CD14-positive monocyte (primary cell): ENCODE measurements at regions not wholly inside any gene's neighbourhood (a gene's known extent, or its start where the extent isn't known, plus 50 kb on each side); places are given as distances from the start of the nearest gene placed in this dataset.

Experiments used
- DNase-seq, 3 donors: peaks; one replicate each; pipeline ENCODE4 v3.0.0-alpha.2; 2011 to 2022
- H2AFZ ChIP-seq: 2 replicates; pipeline ENCODE4 v1.6.0; 2012; ENCODE audit warnings: mild to moderate bottlenecking, low read depth, low read length, inconsistent platforms; ENCODE audit not compliant: insufficient read depth, poor library complexity, severe bottlenecking
- H3K27ac ChIP-seq, 2 donors: 1 replicate in 1 of 2; 2 replicates in 1 of 2; pipeline ENCODE4 v1.5.1; 2012 to 2013; ENCODE audit warnings: low read length in 2 of 2, control low read depth in 1 of 2, inconsistent platforms in 1 of 2, low read depth in 1 of 2, mild to moderate bottlenecking in 1 of 2
- H3K27me3 ChIP-seq, 2 donors: one replicate each; pipeline versions ENCODE4 v1.6.0 to v1.6.1; 2011 to 2013; ENCODE audit warnings: low read length in 2 of 2; ENCODE audit not compliant: control insufficient read depth in 2 of 2, insufficient read depth in 2 of 2
- H3K36me3 ChIP-seq, 2 donors: replicated peaks in 1 of 2; 1 replicate in 1 of 2; 2 replicates in 1 of 2; pipeline versions ENCODE4 v1.5.1 to v1.6.1; 2012 to 2013; ENCODE audit warnings: low read length in 2 of 2, control low read depth in 1 of 2, inconsistent platforms in 1 of 2, mild to moderate bottlenecking in 1 of 2; ENCODE audit not compliant: insufficient read depth in 2 of 2, control insufficient read depth in 1 of 2
- H3K4me1 ChIP-seq, 2 donors: 1 replicate in 1 of 2; 2 replicates in 1 of 2; pipeline versions ENCODE4 v1.5.1 to v1.6.1; 2012 to 2013; ENCODE audit warnings: low read length in 2 of 2, control low read depth in 1 of 2, inconsistent platforms in 1 of 2, mild to moderate bottlenecking in 1 of 2, moderate library complexity in 1 of 2; ENCODE audit not compliant: insufficient read depth in 2 of 2, control insufficient read depth in 1 of 2
- H3K4me2 ChIP-seq: replicated peaks from 2 replicates; pipeline ENCODE3; 2012; ENCODE audit warnings: low read length, moderate library complexity, mild to moderate bottlenecking; ENCODE audit not compliant: poor library complexity, severe bottlenecking; ENCODE audit errors: extremely low read depth
- H3K4me3 ChIP-seq, 3 experiments: fragments of 200-600 bp in 1 of 3; sonication (generic) in 1 of 3; replicated peaks in 1 of 3; 1 replicate in 2 of 3; 2 replicates in 1 of 3; pipeline ENCODE4 v1.5.1; 2011 to 2013; ENCODE audit warnings: low read length in 3 of 3, mild to moderate bottlenecking in 3 of 3, control low read depth in 2 of 3, low read depth in 2 of 3, inconsistent platforms in 1 of 3, moderate library complexity in 1 of 3
- H3K79me2 ChIP-seq: 2 replicates; pipeline ENCODE4 v1.6.0; 2012; ENCODE audit warnings: mild to moderate bottlenecking, control low read depth, inconsistent platforms, low read length, moderate library complexity; ENCODE audit not compliant: insufficient read depth
- H3K9ac ChIP-seq: 2 replicates; pipeline ENCODE4 v1.6.0; 2017; ENCODE audit warnings: low read length, mild to moderate bottlenecking; ENCODE audit not compliant: insufficient read depth, poor library complexity, severe bottlenecking
- H3K9me3 ChIP-seq, 2 donors: replicated peaks in 1 of 2; 1 replicate in 1 of 2; 2 replicates in 1 of 2; pipeline versions ENCODE4 v1.5.1 to v1.6.1; 2012 to 2013; ENCODE audit warnings: low read length in 2 of 2, control low read depth in 1 of 2; ENCODE audit not compliant: control insufficient read depth in 1 of 2, insufficient read depth in 1 of 2
- H4K20me1 ChIP-seq: 2 replicates; pipeline ENCODE4 v1.6.0; 2012; ENCODE audit warnings: mild to moderate bottlenecking, low read length, control low read depth, moderate library complexity; ENCODE audit not compliant: insufficient read depth
- H3K27ac Mint-ChIP-seq, 7 donors: one replicate each; pipeline ENCODE4 v1.8.0; 2020; ENCODE audit warnings: mild to moderate bottlenecking in 7 of 7, mixed read lengths in 7 of 7, moderate library complexity in 6 of 7, inconsistent platforms in 2 of 7
- H3K27me3 Mint-ChIP-seq, 3 donors: one replicate each; pipeline ENCODE4 v1.8.0; 2021 to 2022; ENCODE audit warnings: low read depth in 3 of 3, mild to moderate bottlenecking in 3 of 3, mixed read lengths in 3 of 3, moderate library complexity in 3 of 3, inconsistent platforms in 1 of 3
- H3K36me3 Mint-ChIP-seq, 2 donors: one replicate each; pipeline ENCODE4 v1.8.0; 2020; ENCODE audit warnings: mixed read lengths in 2 of 2, inconsistent platforms in 1 of 2, mild to moderate bottlenecking in 1 of 2
- H3K4me1 Mint-ChIP-seq: one replicate; pipeline ENCODE4 v1.8.0; 2020; ENCODE audit warnings: mild to moderate bottlenecking, mixed read lengths
- H3K4me3 Mint-ChIP-seq, 2 donors: one replicate each; pipeline ENCODE4 v1.8.0; 2020; ENCODE audit warnings: mild to moderate bottlenecking in 2 of 2, mixed read lengths in 2 of 2, moderate library complexity in 1 of 2
- H3K9me3 Mint-ChIP-seq, 7 donors: one replicate each; pipeline ENCODE4 v1.8.0; 2020 to 2022; ENCODE audit warnings: mixed read lengths in 7 of 7, mild to moderate bottlenecking in 6 of 7, moderate library complexity in 6 of 7, inconsistent platforms in 2 of 7
- CTCF ChIP-seq: fragments of 200-600 bp; IDR thresholded peaks from one replicate; pipeline ENCODE4 v1.8.0; 2022; ENCODE audit warnings: antibody characterized with exemption, mild to moderate bottlenecking
- WGBS: methylation state at CpG from one replicate; pipeline ENCODE4 v1.1.5; 2013; ENCODE audit warnings: missing lambda C conversion rate; ENCODE audit not compliant: insufficient coverage; 5-methylcytosine and 5-hydroxymethylcytosine counted together
- intact Hi-C, 2 donors: fragments of 100-400 bp; cut with micrococcal nuclease; formaldehyde crosslinking; loops; one replicate each; pipeline versions ENCODE4 v1.15.0 to v1.15.1; 2023

GRCh38 chr9:10873999-10874398 lies 261.2 kb upstream of the PTPRD start:
- H3K36me3 ChIP-seq: no peaks in the 10 kb centered on the region
- H3K4me1 ChIP-seq: no peaks in the 10 kb centered on the region
- H4K20me1 ChIP-seq: no peaks in the 10 kb centered on the region
- H3K27ac Mint-ChIP-seq: no peak overlapping the region
- H3K9me3 Mint-ChIP-seq: peaks cover 0 to 11% (median 3%) of the 10 kb centered on the region in 7 donors
- no peaks in the 10 kb centered on the region for H3K27me3 ChIP-seq
- H3K4me3 ChIP-seq: no peak overlapping the region
- no peak overlapping the region for H3K9ac ChIP-seq
- no peaks in the 10 kb centered on the region for H3K79me2 ChIP-seq
- no CpG with 5 or more reads among the region's 1 CpG for WGBS
- H2AFZ ChIP-seq: no peak overlapping the region
- no peak overlapping the region for H3K4me2 ChIP-seq
- intact Hi-C loops: no loop called here
- no peak overlapping the region for H3K4me3 Mint-ChIP-seq
- TF ChIP-seq CTCF: no peak
- DNase-seq: no peak
- H3K27ac ChIP-seq: no peak overlapping the region
- H3K9me3 ChIP-seq: peaks cover 0 to 6% of the 10 kb centered on the region in 2 donors
- no peaks in the 10 kb centered on the region for H3K36me3 Mint-ChIP-seq
- H3K4me1 Mint-ChIP-seq: no peaks in the 10 kb centered on the region
- H3K27me3 Mint-ChIP-seq: no peaks in the 10 kb centered on the region

GRCh38 chr9:10875752-10876151 lies 262.9 kb upstream of the PTPRD start:
- no peak for TF ChIP-seq CTCF
- H3K4me1 ChIP-seq: no peaks in the 10 kb centered on the region
- no peak for DNase-seq
- Mint-ChIP-seq H3K27ac (no peak overlapping the region), H3K36me3 (no peaks in the 10 kb centered on the region), H3K4me3 (no peak overlapping the region), H3K9me3 (peaks cover 0 to 13% (median 4%) of the 10 kb centered on the region in 7 donors), H3K4me1 (no peaks in the 10 kb centered on the region), H3K27me3 (no peaks in the 10 kb centered on the region)
- no peak overlapping the region for H3K27ac ChIP-seq
- H3K9ac ChIP-seq: no peak overlapping the region
- H3K9me3 ChIP-seq: peaks cover 0 to 9% of the 10 kb centered on the region in 2 donors
- H3K27me3 ChIP-seq: no peaks in the 10 kb centered on the region
- no peak overlapping the region for H3K4me3 ChIP-seq
- no CpG with 5 or more reads among the region's 2 CpGs for WGBS
- no peaks in the 10 kb centered on the region for H3K79me2 ChIP-seq
- no peaks in the 10 kb centered on the region for H4K20me1 ChIP-seq
- H3K36me3 ChIP-seq: no peaks in the 10 kb centered on the region
- no peak overlapping the region for H3K4me2 ChIP-seq
- intact Hi-C loops: no loop called here
- no peak overlapping the region for H2AFZ ChIP-seq
